Uterus (tissue), 3 donors: ENCODE measurements at regions not wholly inside any gene's neighbourhood (a gene's known extent, or its start where the extent isn't known, plus 50 kb on each side); places are given as distances from the start of the nearest gene placed in this dataset.

Experiments used
- DNase-seq, 2 donors: peaks; one replicate each; pipeline ENCODE4 v3.0.0-alpha.2; 2019 to 2020
- H3K27ac ChIP-seq, 2 donors: fragments of 200-600 bp; sonication (generic); 1 replicate in 1 of 2; 2 replicates in 1 of 2; pipeline ENCODE4 v1.5.1; 2016 to 2018
- H3K27me3 ChIP-seq, 2 donors: fragments of 200-600 bp; sonication (generic); one replicate each; pipeline ENCODE4 v1.5.1; 2018 to 2019; ENCODE audit warnings: control low read depth in 1 of 2
- H3K36me3 ChIP-seq, 2 donors: fragments of 200-600 bp; sonication (generic); one replicate each; pipeline ENCODE4 v1.5.1; 2019; ENCODE audit warnings: control low read depth in 1 of 2
- H3K4me1 ChIP-seq, 2 donors: fragments of 200-600 bp; sonication (generic); one replicate each; pipeline ENCODE4 v1.5.1; 2018 to 2019; ENCODE audit warnings: control low read depth in 1 of 2
- H3K4me3 ChIP-seq, 2 donors: fragments of 200-600 bp; sonication (generic); 1 replicate in 1 of 2; 2 replicates in 1 of 2; pipeline ENCODE4 v1.5.1; 2018 to 2019; ENCODE audit warnings: mild to moderate bottlenecking in 1 of 2
- H3K9me3 ChIP-seq, 2 donors: fragments of 200-600 bp; sonication (generic); one replicate each; pipeline ENCODE4 v1.5.1; 2019; ENCODE audit warnings: control low read depth in 1 of 2
- CTCF ChIP-seq, 4 experiments: fragments of 200-600 bp in 2 of 4; fragments of 450-650 bp in 2 of 4; sonication (generic) in 2 of 4; IDR thresholded peaks; one replicate each; pipeline ENCODE4 v1.5.1; 2016 to 2019; ENCODE audit warnings: antibody characterized with exemption in 4 of 4, mild to moderate bottlenecking in 2 of 4, moderate library complexity in 1 of 4
- POLR2A ChIP-seq, 2 donors: fragments of 450-650 bp; IDR thresholded peaks; one replicate each; pipeline ENCODE4 v1.6.1; 2016; ENCODE audit warnings: antibody characterized with exemption in 2 of 2, mild to moderate bottlenecking in 1 of 2, moderate library complexity in 1 of 2
- intact Hi-C: fragments of 100-400 bp; cut with DNase I; formaldehyde crosslinking; loops from one replicate; pipeline ENCODE4 v1.15.1; 2023; ENCODE audit warnings: low total_unique reads
- donor health status: DM: yes; HTN: yes; CAD: no.

- intact Hi-C loops: no loop called here
- Histone ChIP-seq H3K27me3 (no peaks in the 10 kb centered on the region), H3K4me1 (no peaks in the 10 kb centered on the region), H3K9me3 (no peaks in the 10 kb centered on the region), H3K27ac (no peak overlapping the region), H3K4me3 (no peak overlapping the region), H3K36me3 (no peaks in the 10 kb centered on the region)
- DNase-seq: no peak
- no peak for TF ChIP-seq POLR2A (IDR thresholded peaks at IDR 0.05)
- TF ChIP-seq CTCF (IDR thresholded peaks at IDR 0.05): no peak
Measured at GRCh38 chr2:4190548-4190947, 487.2 kb downstream of the DCDC2C start.

- DNase-seq: no peak
Measured at GRCh38 chr2:4192119-4192518, 488.7 kb downstream of the DCDC2C start.

GRCh38 chr2:4214444-4215205 is 511.2 kb downstream of the DCDC2C start:
- no peak for TF ChIP-seq POLR2A (IDR thresholded peaks at IDR 0.05)
- no peak for TF ChIP-seq CTCF (IDR thresholded peaks at IDR 0.05)
- intact Hi-C loops: no loop called here
- no peaks in the 10 kb centered on the region for H3K36me3 ChIP-seq

More at GRCh38 chr2:4192119-4192518, 488.7 kb downstream of the DCDC2C start:
- Histone ChIP-seq H3K4me1 (no peaks in the 10 kb centered on the region), H3K27ac (no peak overlapping the region), H3K9me3 (no peaks in the 10 kb centered on the region), H3K27me3 (no peaks in the 10 kb centered on the region), H3K36me3 (no peaks in the 10 kb centered on the region), H3K4me3 (no peak overlapping the region)
- intact Hi-C loops: no loop called here
- TF ChIP-seq CTCF (IDR thresholded peaks at IDR 0.05) (no peak), POLR2A (IDR thresholded peaks at IDR 0.05) (no peak)

GRCh38 chr2:4217737-4218136 is 514.4 kb downstream of the DCDC2C start:
- H3K27me3 ChIP-seq: no peaks in the 10 kb centered on the region
- no peak overlapping the region for H3K27ac ChIP-seq
- H3K4me3 ChIP-seq: no peak overlapping the region
- no peaks in the 10 kb centered on the region for H3K9me3 ChIP-seq
- TF ChIP-seq CTCF (IDR thresholded peaks at IDR 0.05): no peak
- no peak for TF ChIP-seq POLR2A (IDR thresholded peaks at IDR 0.05)
- H3K4me1 ChIP-seq: no peaks in the 10 kb centered on the region
- intact Hi-C loops: no loop called here
- H3K36me3 ChIP-seq: no peaks in the 10 kb centered on the region
- DNase-seq: no peak

More at GRCh38 chr2:4214444-4215205, 511.2 kb downstream of the DCDC2C start:
- DNase-seq: no peak
- H3K9me3 ChIP-seq: no peaks in the 10 kb centered on the region
- no peaks in the 10 kb centered on the region for H3K4me1 ChIP-seq
- no peaks in the 10 kb centered on the region for H3K27me3 ChIP-seq
- H3K27ac ChIP-seq: no peak overlapping the region
- H3K4me3 ChIP-seq: no peak overlapping the region

- Histone ChIP-seq H3K4me1 (no peaks in the 10 kb centered on the region), H3K9me3 (no peaks in the 10 kb centered on the region), H3K27ac (no peak overlapping the region), H3K36me3 (no peaks in the 10 kb centered on the region), H3K4me3 (no peak overlapping the region), H3K27me3 (no peaks in the 10 kb centered on the region)
- no peak for DNase-seq
- intact Hi-C loops: no loop called here
- no peak for TF ChIP-seq POLR2A (IDR thresholded peaks at IDR 0.05)
- TF ChIP-seq CTCF (IDR thresholded peaks at IDR 0.05): no peak
Measured at GRCh38 chr2:4219101-4219500, 515.7 kb downstream of the DCDC2C start.
